ENCODE measurements at regions not wholly inside any gene's neighbourhood (a gene's known extent, or its start where the extent isn't known, plus 50 kb on each side); places are given as distances from the start of the nearest gene placed in this dataset.

GRCh38 chr3:117035745-117036144, 326.2 kb downstream of the TUSC7 start:
- no peak for TF ChIP-seq CTCF (IDR thresholded peaks at IDR 0.05)
- TF ChIP-seq POLR2A (IDR thresholded peaks at IDR 0.05), result no peak

All from prostate gland (tissue), 2 donors.